ENCODE measurements at regions not wholly inside any gene's neighbourhood (a gene's known extent, or its start where the extent isn't known, plus 50 kb on each side); places are given as distances from the start of the nearest gene placed in this dataset.

DNA sequence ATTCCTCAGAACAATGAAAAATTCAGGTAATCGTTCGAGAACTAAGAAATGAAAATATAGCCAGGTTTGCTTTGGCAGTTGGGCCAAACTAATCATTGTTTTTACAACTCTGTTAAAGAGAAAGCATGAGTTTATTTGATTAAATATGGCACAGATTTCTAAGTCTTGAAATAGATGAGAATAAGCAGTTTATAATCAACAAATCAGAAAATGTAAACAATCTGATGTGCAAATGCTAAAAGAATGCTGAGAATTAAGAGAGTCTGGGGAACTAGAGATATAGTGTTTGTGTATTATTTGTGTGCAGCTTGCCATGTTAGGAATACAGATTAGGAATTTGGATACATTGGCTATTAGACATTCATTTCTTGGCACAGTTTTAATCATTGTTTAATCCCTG, 212.5 kb downstream of the TANC2 start:
- TF ChIP-seq, protein P1, sequence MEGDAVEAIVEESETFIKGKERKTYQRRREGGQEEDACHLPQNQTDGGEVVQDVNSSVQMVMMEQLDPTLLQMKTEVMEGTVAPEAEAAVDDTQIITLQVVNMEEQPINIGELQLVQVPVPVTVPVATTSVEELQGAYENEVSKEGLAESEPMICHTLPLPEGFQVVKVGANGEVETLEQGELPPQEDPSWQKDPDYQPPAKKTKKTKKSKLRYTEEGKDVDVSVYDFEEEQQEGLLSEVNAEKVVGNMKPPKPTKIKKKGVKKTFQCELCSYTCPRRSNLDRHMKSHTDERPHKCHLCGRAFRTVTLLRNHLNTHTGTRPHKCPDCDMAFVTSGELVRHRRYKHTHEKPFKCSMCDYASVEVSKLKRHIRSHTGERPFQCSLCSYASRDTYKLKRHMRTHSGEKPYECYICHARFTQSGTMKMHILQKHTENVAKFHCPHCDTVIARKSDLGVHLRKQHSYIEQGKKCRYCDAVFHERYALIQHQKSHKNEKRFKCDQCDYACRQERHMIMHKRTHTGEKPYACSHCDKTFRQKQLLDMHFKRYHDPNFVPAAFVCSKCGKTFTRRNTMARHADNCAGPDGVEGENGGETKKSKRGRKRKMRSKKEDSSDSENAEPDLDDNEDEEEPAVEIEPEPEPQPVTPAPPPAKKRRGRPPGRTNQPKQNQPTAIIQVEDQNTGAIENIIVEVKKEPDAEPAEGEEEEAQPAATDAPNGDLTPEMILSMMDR (IDR thresholded peaks at IDR 0.05), result no peak
- TF ChIP-seq POLR2A (IDR thresholded peaks at IDR 0.05), result no peak
